ENCODE measurements at regions not wholly inside any gene's neighbourhood (a gene's known extent, or its start where the extent isn't known, plus 50 kb on each side); places are given as distances from the start of the nearest gene placed in this dataset.

- POLR2A ChIA-PET: no interaction called here
- TF ChIP-seq CTBP1 (IDR thresholded peaks at IDR 0.05; ENCODE audit: borderline replicate concordance) (no peak), FOXA1 (IDR thresholded peaks at IDR 0.05) (no peak), HDGF (IDR thresholded peaks at IDR 0.05; ENCODE audit: borderline replicate concordance) (no peak), FOXK2 (IDR thresholded peaks at IDR 0.05) (no peak), SP1 (IDR thresholded peaks at IDR 0.05) (no peak), ARNT (IDR thresholded peaks at IDR 0.05) (no peak), SUZ12 (IDR thresholded peaks at IDR 0.05) (no peak), FOXM1 (IDR thresholded peaks at IDR 0.05; ENCODE audit: borderline replicate concordance) (no peak), ELF4 (IDR thresholded peaks at IDR 0.05) (no peak), LEF1 (IDR thresholded peaks at IDR 0.05; ENCODE audit: borderline replicate concordance) (no peak), ZNF384 (IDR thresholded peaks at IDR 0.05) (no peak), BHLHE40 (IDR thresholded peaks at IDR 0.05; ENCODE audit: borderline replicate concordance) (no peak), NFRKB (IDR thresholded peaks at IDR 0.05) (no peak), PKNOX1 (IDR thresholded peaks at IDR 0.05) (no peak), L3MBTL2 (conservative IDR thresholded peaks at IDR 0.05) (no peak), TARDBP (IDR thresholded peaks at IDR 0.05) (no peak)
- no peak for DNase-seq (ENCODE audit: extremely low spot score)
- CTCF ChIA-PET: no interaction called here
Measured at GRCh38 chr3:140761076-140761639, 83.3 kb downstream of the TRIM42 start.

- ChIA-PET POLR2A (no interaction called here), CTCF (no interaction called here)
- no peak for DNase-seq (ENCODE audit: extremely low spot score)
- no peak for TF ChIP-seq PKNOX1 (IDR thresholded peaks at IDR 0.05)
- no peak for TF ChIP-seq FOXK2 (IDR thresholded peaks at IDR 0.05)
- no peak for TF ChIP-seq LEF1 (IDR thresholded peaks at IDR 0.05; ENCODE audit: borderline replicate concordance)
- no peak for TF ChIP-seq TARDBP (IDR thresholded peaks at IDR 0.05)
- no peak for TF ChIP-seq ELF4 (IDR thresholded peaks at IDR 0.05)
- TF ChIP-seq ARNT (IDR thresholded peaks at IDR 0.05): no peak
- no peak for TF ChIP-seq HDGF (IDR thresholded peaks at IDR 0.05; ENCODE audit: borderline replicate concordance)
- no peak for TF ChIP-seq ZNF384 (IDR thresholded peaks at IDR 0.05)
- TF ChIP-seq L3MBTL2 (conservative IDR thresholded peaks at IDR 0.05): no peak
- TF ChIP-seq FOXM1 (IDR thresholded peaks at IDR 0.05; ENCODE audit: borderline replicate concordance): no peak
- no peak for TF ChIP-seq NFRKB (IDR thresholded peaks at IDR 0.05)
- no peak for TF ChIP-seq SUZ12 (IDR thresholded peaks at IDR 0.05)
- TF ChIP-seq BHLHE40 (IDR thresholded peaks at IDR 0.05; ENCODE audit: borderline replicate concordance): no peak
- TF ChIP-seq FOXA1 (IDR thresholded peaks at IDR 0.05): no peak
- no peak for TF ChIP-seq CTBP1 (IDR thresholded peaks at IDR 0.05; ENCODE audit: borderline replicate concordance)
- TF ChIP-seq SP1 (IDR thresholded peaks at IDR 0.05): no peak
Measured at GRCh38 chr3:140762746-140763145, 84.9 kb downstream of the TRIM42 start.

GRCh38 chr3:140763532-140763931 is 85.7 kb downstream of the TRIM42 start:
- TF ChIP-seq LEF1 (IDR thresholded peaks at IDR 0.05; ENCODE audit: borderline replicate concordance): no peak
- TF ChIP-seq FOXM1 (IDR thresholded peaks at IDR 0.05; ENCODE audit: borderline replicate concordance): no peak
- TF ChIP-seq L3MBTL2 (conservative IDR thresholded peaks at IDR 0.05): no peak
- TF ChIP-seq ARNT (IDR thresholded peaks at IDR 0.05): no peak
- TF ChIP-seq HDGF (IDR thresholded peaks at IDR 0.05; ENCODE audit: borderline replicate concordance): no peak
- no peak for TF ChIP-seq NFRKB (IDR thresholded peaks at IDR 0.05)
- TF ChIP-seq ELF4 (IDR thresholded peaks at IDR 0.05): no peak
- no peak for TF ChIP-seq SUZ12 (IDR thresholded peaks at IDR 0.05)
- no peak for TF ChIP-seq SP1 (IDR thresholded peaks at IDR 0.05)
- TF ChIP-seq CTBP1 (IDR thresholded peaks at IDR 0.05; ENCODE audit: borderline replicate concordance): no peak
- TF ChIP-seq ZNF384 (IDR thresholded peaks at IDR 0.05): no peak
- no peak for DNase-seq (ENCODE audit: extremely low spot score)
- CTCF ChIA-PET: no interaction called here
- POLR2A ChIA-PET: no interaction called here

GRCh38 chr3:140765246-140765645 is 87.4 kb downstream of the TRIM42 start:
- DNase-seq (ENCODE audit: extremely low spot score): no peak
- ChIA-PET POLR2A (no interaction called here), CTCF (no interaction called here)
- no peak for TF ChIP-seq FOXM1 (IDR thresholded peaks at IDR 0.05; ENCODE audit: borderline replicate concordance)

- no peak for DNase-seq (ENCODE audit: extremely low spot score)
- ChIA-PET CTCF (interaction anchor here (0.5 kb wide), 1 partner anchor 648 kb away, joined by 3 read pairs; no protein-coding TSS in a partner anchor), POLR2A (no interaction called here)
- TF ChIP-seq BHLHE40 (IDR thresholded peaks at IDR 0.05; ENCODE audit: borderline replicate concordance): no peak
- no peak for TF ChIP-seq CTBP1 (IDR thresholded peaks at IDR 0.05; ENCODE audit: borderline replicate concordance)
- TF ChIP-seq HDGF (IDR thresholded peaks at IDR 0.05; ENCODE audit: borderline replicate concordance): no peak
- no peak for TF ChIP-seq FOXA1 (IDR thresholded peaks at IDR 0.05)
- TF ChIP-seq SUZ12 (IDR thresholded peaks at IDR 0.05): no peak
- TF ChIP-seq ARNT (IDR thresholded peaks at IDR 0.05): no peak
- no peak for TF ChIP-seq ZNF384 (IDR thresholded peaks at IDR 0.05)
Measured at GRCh38 chr3:140766465-140766864, 88.6 kb downstream of the TRIM42 start.

- TF ChIP-seq ZNF384 (IDR thresholded peaks at IDR 0.05): no peak
- POLR2A ChIA-PET: no interaction called here
- CTCF ChIA-PET: no interaction called here
- DNase-seq (ENCODE audit: extremely low spot score): no peak
Measured at GRCh38 chr3:140767566-140767965, 89.7 kb downstream of the TRIM42 start.

- DNase-seq (ENCODE audit: extremely low spot score): no peak
- TF ChIP-seq FOXM1 (IDR thresholded peaks at IDR 0.05; ENCODE audit: borderline replicate concordance) (no peak), CTBP1 (IDR thresholded peaks at IDR 0.05; ENCODE audit: borderline replicate concordance) (no peak), PKNOX1 (IDR thresholded peaks at IDR 0.05) (no peak), L3MBTL2 (conservative IDR thresholded peaks at IDR 0.05) (no peak), SUZ12 (IDR thresholded peaks at IDR 0.05) (no peak), ZNF384 (IDR thresholded peaks at IDR 0.05) (no peak), ELF4 (IDR thresholded peaks at IDR 0.05) (no peak), ARNT (IDR thresholded peaks at IDR 0.05) (no peak), BHLHE40 (IDR thresholded peaks at IDR 0.05; ENCODE audit: borderline replicate concordance) (no peak), FOXK2 (IDR thresholded peaks at IDR 0.05) (no peak), FOXA1 (IDR thresholded peaks at IDR 0.05) (no peak), HDGF (IDR thresholded peaks at IDR 0.05; ENCODE audit: borderline replicate concordance) (no peak)
- CTCF ChIA-PET: no interaction called here
- POLR2A ChIA-PET: no interaction called here
Measured at GRCh38 chr3:140768941-140769340, 91.1 kb downstream of the TRIM42 start.
